Nephron progenitor cell (in vitro differentiated cells): ENCODE measurements at regions not wholly inside any gene's neighbourhood (a gene's known extent, or its start where the extent isn't known, plus 50 kb on each side); places are given as distances from the start of the nearest gene placed in this dataset.

ENCODE experiments used
- DNase-seq: peaks from one replicate; pipeline ENCODE4 v3.0.0; 2021
- H3K27ac Mint-ChIP-seq: 2 replicates; pipeline ENCODE4 v1.8.0; 2021; ENCODE audit warnings: mild to moderate bottlenecking, moderate library complexity, mixed read lengths
- H3K27me3 Mint-ChIP-seq: 2 replicates; pipeline ENCODE4 v1.8.0; 2021; ENCODE audit warnings: mild to moderate bottlenecking, low read depth, mixed read lengths; ENCODE audit not compliant: poor library complexity
- H3K36me3 Mint-ChIP-seq: 2 replicates; pipeline ENCODE4 v1.8.0; 2021; ENCODE audit warnings: low read depth, mixed read lengths
- H3K4me1 Mint-ChIP-seq: 2 replicates; pipeline ENCODE4 v1.8.0; 2021; ENCODE audit warnings: mixed read lengths
- H3K4me3 Mint-ChIP-seq: 2 replicates; pipeline ENCODE4 v1.8.0; 2021; ENCODE audit warnings: mild to moderate bottlenecking, moderate library complexity, mixed read lengths
- H3K9me3 Mint-ChIP-seq: 2 replicates; pipeline ENCODE4 v1.8.0; 2021; ENCODE audit warnings: mild to moderate bottlenecking, moderate library complexity, mixed read lengths
- TF ChIP-seq, protein P1 (sequence below): fragments of 200-600 bp; sonication (generic); IDR thresholded peaks from 2 replicates; pipeline ENCODE4 v1.5.0; 2021; ENCODE audit warnings: antibody characterized with exemption

DNA sequence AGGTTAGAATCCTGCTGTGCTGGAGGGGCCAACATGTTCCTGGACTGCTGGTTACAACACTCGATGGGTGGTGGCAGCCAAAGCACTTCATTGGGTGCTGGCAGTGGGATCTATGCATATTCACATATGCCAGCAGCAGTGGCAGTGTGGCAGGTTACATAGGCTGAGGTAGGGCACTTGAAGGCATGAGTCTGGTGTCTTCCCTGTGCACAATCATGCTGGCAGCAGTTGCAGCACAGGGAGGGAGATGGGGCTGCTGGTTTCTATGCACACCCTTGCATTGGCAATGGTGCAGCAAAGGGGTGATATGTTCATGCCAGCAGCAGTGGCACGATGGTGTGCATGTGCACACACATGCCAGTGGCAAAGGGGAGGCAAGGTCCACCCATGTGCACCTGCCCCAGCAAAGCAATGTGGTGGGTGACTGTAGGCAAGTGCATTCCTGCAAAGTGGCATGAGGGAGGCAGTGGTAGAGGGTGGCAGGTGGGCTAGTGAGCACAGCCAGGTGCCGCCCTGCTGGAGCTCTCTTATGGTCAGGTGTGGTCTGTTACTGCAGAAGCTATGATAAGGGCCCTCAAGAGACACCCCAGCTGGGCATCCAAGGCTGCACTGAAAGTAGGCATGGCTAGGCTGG, 356.2 kb upstream of the STEAP1 start:
- Mint-ChIP-seq H3K9me3 (peaks cover 3% of the 10 kb centered on the region), H3K4me3 (no peak overlapping the region), H3K27ac (no peak overlapping the region), H3K27me3 (peaks cover 3% of the 10 kb centered on the region), H3K36me3 (no peaks in the 10 kb centered on the region), H3K4me1 (no peaks in the 10 kb centered on the region)
- TF ChIP-seq, protein P1, sequence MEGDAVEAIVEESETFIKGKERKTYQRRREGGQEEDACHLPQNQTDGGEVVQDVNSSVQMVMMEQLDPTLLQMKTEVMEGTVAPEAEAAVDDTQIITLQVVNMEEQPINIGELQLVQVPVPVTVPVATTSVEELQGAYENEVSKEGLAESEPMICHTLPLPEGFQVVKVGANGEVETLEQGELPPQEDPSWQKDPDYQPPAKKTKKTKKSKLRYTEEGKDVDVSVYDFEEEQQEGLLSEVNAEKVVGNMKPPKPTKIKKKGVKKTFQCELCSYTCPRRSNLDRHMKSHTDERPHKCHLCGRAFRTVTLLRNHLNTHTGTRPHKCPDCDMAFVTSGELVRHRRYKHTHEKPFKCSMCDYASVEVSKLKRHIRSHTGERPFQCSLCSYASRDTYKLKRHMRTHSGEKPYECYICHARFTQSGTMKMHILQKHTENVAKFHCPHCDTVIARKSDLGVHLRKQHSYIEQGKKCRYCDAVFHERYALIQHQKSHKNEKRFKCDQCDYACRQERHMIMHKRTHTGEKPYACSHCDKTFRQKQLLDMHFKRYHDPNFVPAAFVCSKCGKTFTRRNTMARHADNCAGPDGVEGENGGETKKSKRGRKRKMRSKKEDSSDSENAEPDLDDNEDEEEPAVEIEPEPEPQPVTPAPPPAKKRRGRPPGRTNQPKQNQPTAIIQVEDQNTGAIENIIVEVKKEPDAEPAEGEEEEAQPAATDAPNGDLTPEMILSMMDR = no peak
- no peak for DNase-seq

DNA sequence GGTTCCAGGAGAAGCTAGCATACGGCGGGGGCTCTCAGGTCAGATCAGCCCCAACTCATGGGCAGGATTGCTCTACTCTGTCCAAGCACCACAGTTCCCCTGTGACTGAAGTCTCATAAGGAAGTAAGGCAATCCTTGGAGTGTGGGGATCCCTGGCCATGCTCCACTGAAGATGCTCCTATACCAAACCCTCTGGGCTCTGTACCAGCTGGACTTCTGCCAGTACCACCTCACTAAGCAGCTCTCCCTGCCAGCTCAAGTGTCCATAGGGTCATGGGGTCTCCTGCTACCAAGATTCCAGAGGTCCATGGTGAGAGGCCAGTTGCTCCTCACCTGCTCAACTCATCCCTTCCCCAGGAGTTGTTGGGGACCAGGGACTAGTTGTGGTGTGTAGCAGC, 355.7 kb upstream of the STEAP1 start:
- peaks cover 8% of the 10 kb centered on the region for H3K9me3 Mint-ChIP-seq
- no peak for DNase-seq
- H3K27ac Mint-ChIP-seq = no peak overlapping the region
- H3K27me3 Mint-ChIP-seq = peaks cover 3% of the 10 kb centered on the region
- H3K4me3 Mint-ChIP-seq = no peak overlapping the region
- no peaks in the 10 kb centered on the region for H3K36me3 Mint-ChIP-seq
- no peaks in the 10 kb centered on the region for H3K4me1 Mint-ChIP-seq
- TF ChIP-seq, protein P1 = no peak

DNA sequence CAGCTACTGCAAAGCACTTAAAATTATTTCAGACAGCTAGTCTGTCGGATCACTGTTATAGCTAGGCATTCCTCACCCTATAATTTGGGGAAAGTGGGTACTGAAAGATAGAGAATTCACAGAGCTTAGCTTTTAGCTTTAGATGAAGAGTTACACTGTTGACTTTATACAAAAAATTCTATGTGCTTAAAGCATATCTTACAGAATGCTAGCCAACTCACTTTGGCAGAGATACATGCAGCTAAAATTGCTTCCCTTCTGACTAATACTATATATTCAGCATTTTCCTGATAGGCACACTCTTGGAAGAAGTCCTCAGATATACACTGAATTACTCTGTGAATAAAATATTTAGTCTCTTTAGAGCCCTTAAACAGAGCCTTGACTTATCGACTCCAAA, 353.5 kb upstream of the STEAP1 start:
- no peak for DNase-seq
- Mint-ChIP-seq H3K4me3 (no peak overlapping the region), H3K4me1 (no peaks in the 10 kb centered on the region), H3K36me3 (no peaks in the 10 kb centered on the region), H3K27me3 (peaks cover 3% of the 10 kb centered on the region), H3K9me3 (peaks cover 10% of the 10 kb centered on the region), H3K27ac (no peak overlapping the region)
- TF ChIP-seq, protein P1 = no peak

DNA sequence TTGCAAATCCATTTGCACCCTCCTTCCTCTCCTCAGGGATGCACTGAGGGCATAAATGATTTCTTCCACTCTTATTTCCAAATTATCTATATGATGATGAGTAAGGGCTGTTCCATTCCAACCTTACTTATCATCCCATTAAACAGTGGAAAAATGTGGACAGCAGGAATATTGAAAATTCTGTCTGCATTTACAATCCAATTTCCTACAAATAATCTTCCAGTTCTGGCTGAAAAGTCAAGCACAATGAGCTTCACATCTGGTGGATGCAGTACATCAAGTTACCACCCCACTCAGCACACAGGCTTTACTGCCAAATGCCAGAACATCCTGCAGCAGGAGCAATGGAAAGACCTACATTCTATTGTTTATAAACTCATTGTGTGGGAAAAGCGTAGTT, 345.0 kb upstream of the STEAP1 start:
- no peaks in the 10 kb centered on the region for H3K27me3 Mint-ChIP-seq
- no peaks in the 10 kb centered on the region for H3K36me3 Mint-ChIP-seq
- no peak for DNase-seq
- no peak overlapping the region for H3K27ac Mint-ChIP-seq
- TF ChIP-seq, protein P1 = no peak
- H3K4me3 Mint-ChIP-seq = no peak overlapping the region
- peaks cover 16% of the 10 kb centered on the region for H3K9me3 Mint-ChIP-seq
- H3K4me1 Mint-ChIP-seq = no peaks in the 10 kb centered on the region

DNA sequence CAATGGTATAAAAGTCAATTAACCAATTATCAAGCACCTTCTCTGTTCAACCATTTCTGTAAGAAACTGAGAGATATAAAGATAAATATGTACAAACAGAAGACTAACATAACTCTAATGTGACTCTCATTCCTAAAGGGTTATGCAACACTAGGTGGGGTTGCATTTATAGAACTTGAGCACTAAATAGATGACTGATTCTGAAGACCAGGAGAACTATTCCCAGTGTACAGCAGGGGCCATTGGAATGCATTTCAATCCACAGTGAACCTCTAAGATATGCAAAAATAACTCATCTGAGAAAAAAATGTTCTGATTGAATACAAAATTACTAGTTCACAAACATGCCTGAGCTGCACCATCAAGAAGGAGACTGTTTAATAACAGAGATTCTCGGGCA, 341.2 kb upstream of the STEAP1 start:
- Mint-ChIP-seq H3K4me3 (no peak overlapping the region), H3K9me3 (peaks cover 4% of the 10 kb centered on the region), H3K36me3 (no peaks in the 10 kb centered on the region), H3K27me3 (no peaks in the 10 kb centered on the region), H3K4me1 (no peaks in the 10 kb centered on the region), H3K27ac (no peak overlapping the region)
- TF ChIP-seq, protein P1 = no peak
- DNase-seq = no peak

DNA sequence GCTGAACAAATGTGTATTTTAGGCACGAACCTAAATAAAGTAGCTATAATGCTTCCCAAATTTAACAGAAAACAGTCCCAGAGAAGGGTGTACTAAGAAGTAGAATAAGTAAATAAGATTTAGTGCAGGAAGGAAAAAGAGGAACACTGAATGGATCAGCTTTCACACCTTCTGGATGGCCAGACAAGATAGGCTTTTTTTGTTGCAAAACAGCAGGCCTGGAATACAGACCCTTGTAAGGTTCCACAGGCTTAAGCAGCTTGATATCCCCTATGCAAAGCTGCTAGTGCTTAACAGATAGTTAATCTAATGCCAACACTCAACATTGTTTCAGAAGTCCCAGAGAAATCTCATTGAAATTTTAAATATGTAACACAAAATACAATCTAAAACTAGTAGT, 328.1 kb upstream of the STEAP1 start:
- H3K27me3 Mint-ChIP-seq = no peaks in the 10 kb centered on the region
- no peaks in the 10 kb centered on the region for H3K9me3 Mint-ChIP-seq
- DNase-seq = no peak
- H3K4me3 Mint-ChIP-seq = no peak overlapping the region
- H3K4me1 Mint-ChIP-seq = no peaks in the 10 kb centered on the region
- no peak overlapping the region for H3K27ac Mint-ChIP-seq
- H3K36me3 Mint-ChIP-seq = no peaks in the 10 kb centered on the region
- TF ChIP-seq, protein P1 = no peak
